Upper lobe of left lung (tissue), 4 donors: ENCODE measurements at regions not wholly inside any gene's neighbourhood (a gene's known extent, or its start where the extent isn't known, plus 50 kb on each side); places are given as distances from the start of the nearest gene placed in this dataset.

ENCODE experiments used
- EP300 ChIP-seq, 4 donors: sonication (generic); formaldehyde crosslinking; IDR thresholded peaks; one replicate each; pipeline ENCODE4 v1.5.1; 2017; ENCODE audit warnings: antibody characterized with exemption in 4 of 4, control low read depth in 2 of 4
- POLR2A ChIP-seq, 4 donors: fragments of 450-650 bp; IDR thresholded peaks; one replicate each; pipeline ENCODE4 v1.5.1; 2016 to 2017; ENCODE audit warnings: antibody characterized with exemption in 4 of 4, mild to moderate bottlenecking in 2 of 4
- TF ChIP-seq, protein P1 (sequence below), 6 experiments: fragments of 450-650 bp in 4 of 6; fragments of 200-600 bp in 2 of 6; sonication (generic) in 2 of 6; IDR thresholded peaks; one replicate each; pipeline ENCODE4 v1.5.1; 2016 to 2019; ENCODE audit warnings: antibody characterized with exemption in 6 of 6

DNA sequence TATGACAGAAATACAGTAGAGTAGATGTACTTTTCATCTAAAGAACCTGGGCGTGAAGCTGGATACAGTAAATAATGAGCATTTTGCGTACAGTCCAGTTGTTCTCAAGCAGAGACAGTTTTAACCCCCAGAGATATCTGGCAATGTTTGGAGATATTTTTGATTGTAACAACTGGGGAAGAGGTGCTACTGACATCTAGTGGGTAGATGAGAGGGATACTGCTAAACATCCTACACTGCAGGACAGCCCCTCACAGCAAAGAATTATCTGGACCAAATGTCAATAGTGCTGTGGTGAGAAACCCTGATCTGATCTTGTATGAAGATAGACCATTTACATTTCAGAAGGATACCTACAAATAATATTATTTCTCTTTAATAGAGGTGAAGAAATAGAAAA is 200.2 kb upstream of the FAM47A start:
- TF ChIP-seq, protein P1, sequence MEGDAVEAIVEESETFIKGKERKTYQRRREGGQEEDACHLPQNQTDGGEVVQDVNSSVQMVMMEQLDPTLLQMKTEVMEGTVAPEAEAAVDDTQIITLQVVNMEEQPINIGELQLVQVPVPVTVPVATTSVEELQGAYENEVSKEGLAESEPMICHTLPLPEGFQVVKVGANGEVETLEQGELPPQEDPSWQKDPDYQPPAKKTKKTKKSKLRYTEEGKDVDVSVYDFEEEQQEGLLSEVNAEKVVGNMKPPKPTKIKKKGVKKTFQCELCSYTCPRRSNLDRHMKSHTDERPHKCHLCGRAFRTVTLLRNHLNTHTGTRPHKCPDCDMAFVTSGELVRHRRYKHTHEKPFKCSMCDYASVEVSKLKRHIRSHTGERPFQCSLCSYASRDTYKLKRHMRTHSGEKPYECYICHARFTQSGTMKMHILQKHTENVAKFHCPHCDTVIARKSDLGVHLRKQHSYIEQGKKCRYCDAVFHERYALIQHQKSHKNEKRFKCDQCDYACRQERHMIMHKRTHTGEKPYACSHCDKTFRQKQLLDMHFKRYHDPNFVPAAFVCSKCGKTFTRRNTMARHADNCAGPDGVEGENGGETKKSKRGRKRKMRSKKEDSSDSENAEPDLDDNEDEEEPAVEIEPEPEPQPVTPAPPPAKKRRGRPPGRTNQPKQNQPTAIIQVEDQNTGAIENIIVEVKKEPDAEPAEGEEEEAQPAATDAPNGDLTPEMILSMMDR (IDR thresholded peaks at IDR 0.05): no peak
- TF ChIP-seq POLR2A (IDR thresholded peaks at IDR 0.05) (no peak), EP300 (IDR thresholded peaks at IDR 0.05) (no peak)
